HUES6 (cell line): ENCODE measurements at regions not wholly inside any gene's neighbourhood (a gene's known extent, or its start where the extent isn't known, plus 50 kb on each side); places are given as distances from the start of the nearest gene placed in this dataset.
A peak's percentile ranks its signal among the peaks of the same experiment; 100 is the strongest.

Source experiments
- H3K27ac ChIP-seq: 2 replicates; pipeline ENCODE4 v1.7.0; 2013; ENCODE audit warnings: low read depth, mild to moderate bottlenecking, low read length, inconsistent platforms
- H3K27me3 ChIP-seq: 2 replicates; pipeline ENCODE4 v1.6.1; 2013; ENCODE audit warnings: low read length; ENCODE audit not compliant: control insufficient read depth, insufficient read depth
- H3K36me3 ChIP-seq: 2 replicates; pipeline ENCODE4 v1.6.1; 2013; ENCODE audit warnings: low read length; ENCODE audit not compliant: control insufficient read depth, insufficient read depth
- H3K4me1 ChIP-seq: 2 replicates; pipeline ENCODE4 v1.6.1; 2013; ENCODE audit warnings: low read length; ENCODE audit not compliant: control insufficient read depth, insufficient read depth
- H3K4me3 ChIP-seq: 2 replicates; pipeline ENCODE4 v1.5.1; 2013; ENCODE audit warnings: low read depth, low read length
- H3K9ac ChIP-seq: one replicate; pipeline ENCODE4 v1.6.1; 2013; ENCODE audit warnings: mild to moderate bottlenecking, low read length
- H3K9me3 ChIP-seq: 2 replicates; pipeline ENCODE4 v1.6.1; 2013; ENCODE audit warnings: low read depth, low read length; ENCODE audit not compliant: control insufficient read depth, insufficient read depth

GRCh38 chr1:232267837-232268598, 361.9 kb downstream of the SIPA1L2 start:
- H3K9me3 ChIP-seq: no peaks in the 10 kb centered on the region
- no peaks in the 10 kb centered on the region for H3K27me3 ChIP-seq
- no peaks in the 10 kb centered on the region for H3K36me3 ChIP-seq
- no peak overlapping the region for H3K9ac ChIP-seq
- H3K4me1 ChIP-seq: peaks cover 8% of the 10 kb centered on the region; the same call in 1 of the 2 replicates
- no peak overlapping the region for H3K27ac ChIP-seq
- H3K4me3 ChIP-seq: no peak overlapping the region

GRCh38 chr1:232267092-232267836, 362.7 kb downstream of the SIPA1L2 start:
- Histone ChIP-seq H3K9me3 (no peaks in the 10 kb centered on the region), H3K27ac (no peak overlapping the region), H3K27me3 (no peaks in the 10 kb centered on the region), H3K36me3 (no peaks in the 10 kb centered on the region), H3K9ac (no peak overlapping the region), H3K4me3 (no peak overlapping the region), H3K4me1 (peaks cover 8% of the 10 kb centered on the region; the same call in 1 of the 2 replicates)

- Histone ChIP-seq H3K4me1 (peaks cover 21% of the 10 kb centered on the region; the same call in 1 of the 2 replicates), H3K9me3 (no peaks in the 10 kb centered on the region), H3K27me3 (peaks cover 2% of the 10 kb centered on the region; the same call in 1 of the 2 replicates)
Measured at GRCh38 chr1:232263452-232263851, 366.5 kb downstream of the SIPA1L2 start.

GRCh38 chr1:232262991-232263390, 366.9 kb downstream of the SIPA1L2 start:
- Histone ChIP-seq H3K9me3 (no peaks in the 10 kb centered on the region), H3K4me3 (no peak overlapping the region), H3K9ac (no peak overlapping the region), H3K27ac (no peak overlapping the region), H3K4me1 (peaks cover 22% of the 10 kb centered on the region; the same call in 1 of the 2 replicates), H3K27me3 (peaks cover 3% of the 10 kb centered on the region; the same call in 1 of the 2 replicates), H3K36me3 (no peaks in the 10 kb centered on the region)

More at GRCh38 chr1:232263452-232263851, 366.5 kb downstream of the SIPA1L2 start:
- Histone ChIP-seq H3K27ac (no peak overlapping the region), H3K9ac (no peak overlapping the region), H3K4me3 (no peak overlapping the region), H3K36me3 (no peaks in the 10 kb centered on the region)

- Histone ChIP-seq H3K36me3 (no peaks in the 10 kb centered on the region), H3K27ac (no peak overlapping the region), H3K4me3 (no peak overlapping the region), H3K4me1 (peaks cover 25% of the 10 kb centered on the region; the same call in 1 of the 2 replicates), H3K27me3 (peaks cover 3% of the 10 kb centered on the region; the same call in 1 of the 2 replicates), H3K9ac (no peak overlapping the region), H3K9me3 (no peaks in the 10 kb centered on the region)
Measured at GRCh38 chr1:232260861-232261260, 369.1 kb downstream of the SIPA1L2 start.

- Histone ChIP-seq H3K4me3 (no peak overlapping the region), H3K9ac (no peak overlapping the region), H3K27ac (no peak overlapping the region), H3K36me3 (no peaks in the 10 kb centered on the region), H3K27me3 (peaks cover 10% of the 10 kb centered on the region; the same call in 1 of the 2 replicates), H3K9me3 (no peaks in the 10 kb centered on the region), H3K4me1 (peaks cover 23% of the 10 kb centered on the region; the same call in 1 of the 2 replicates)
Measured at GRCh38 chr1:232260045-232260444, 369.9 kb downstream of the SIPA1L2 start.

- no peaks in the 10 kb centered on the region for H3K9me3 ChIP-seq
- H3K4me1 ChIP-seq: peaks cover 17% of the 10 kb centered on the region; the same call in 1 of the 2 replicates
- no peak overlapping the region for H3K9ac ChIP-seq
- H3K4me3 ChIP-seq: no peak overlapping the region
- no peak overlapping the region for H3K27ac ChIP-seq
- H3K27me3 ChIP-seq: peaks cover 17% of the 10 kb centered on the region; the same call in 1 of the 2 replicates
- H3K36me3 ChIP-seq: no peaks in the 10 kb centered on the region
Measured at GRCh38 chr1:232259333-232259732, 370.6 kb downstream of the SIPA1L2 start.

- Histone ChIP-seq H3K27me3 (peaks cover 63% of the 10 kb centered on the region), H3K4me1 (peaks cover 40% of the 10 kb centered on the region), H3K36me3 (no peaks in the 10 kb centered on the region), H3K4me3 (peak overlapping the region; percentile 17; the same call in 1 of the 2 replicates), H3K27ac (no peak overlapping the region), H3K9me3 (no peaks in the 10 kb centered on the region), H3K9ac (no peak overlapping the region)
Measured at GRCh38 chr1:232252546-232253118, 377.3 kb downstream of the SIPA1L2 start.

- Histone ChIP-seq H3K27ac (no peak overlapping the region), H3K4me3 (no peak overlapping the region), H3K9ac (no peak overlapping the region), H3K4me1 (peaks cover 40% of the 10 kb centered on the region), H3K27me3 (peaks cover 65% of the 10 kb centered on the region), H3K9me3 (no peaks in the 10 kb centered on the region), H3K36me3 (no peaks in the 10 kb centered on the region)
Measured at GRCh38 chr1:232250838-232251237, 379.1 kb downstream of the SIPA1L2 start.

- Histone ChIP-seq H3K4me1 (peaks cover 40% of the 10 kb centered on the region), H3K9me3 (no peaks in the 10 kb centered on the region), H3K9ac (no peak overlapping the region), H3K27me3 (peaks cover 60% of the 10 kb centered on the region), H3K4me3 (no peak overlapping the region), H3K27ac (no peak overlapping the region), H3K36me3 (no peaks in the 10 kb centered on the region)
Measured at GRCh38 chr1:232249861-232250777, 379.8 kb downstream of the SIPA1L2 start.
